ENCODE measurements at regions not wholly inside any gene's neighbourhood (a gene's known extent, or its start where the extent isn't known, plus 50 kb on each side); places are given as distances from the start of the nearest gene placed in this dataset.
"Not testable (repeated sequence)": the region's sequence is repeated elsewhere in the genome, so short reads cannot be mapped to it uniquely, and the experiment has no call there.

- no peak for DNase-seq (ENCODE audit: low read depth)
- no peak overlapping the region for H3K4me3 ChIP-seq (ENCODE audit: low read depth, low read length)
- TF ChIP-seq POLR2A (IDR thresholded peaks at IDR 0.05; ENCODE audit: extremely low read depth, insufficient read length) = no peak
- TF ChIP-seq MAX (IDR thresholded peaks at IDR 0.05; ENCODE audit: low read depth, low read length) = no peak
- no peak for TF ChIP-seq MYC (IDR thresholded peaks at IDR 0.05; ENCODE audit: low read depth, low read length)
- TF ChIP-seq CTCF (IDR thresholded peaks at IDR 0.05; ENCODE audit: low read depth, low read length) = no peak
Measured at GRCh38 chr4:114442856-114443255, 155.8 kb upstream of the UGT8 start.

- no peak for DNase-seq (ENCODE audit: low read depth)
- no peak for TF ChIP-seq MAX (IDR thresholded peaks at IDR 0.05; ENCODE audit: low read depth, low read length)
- no peak for TF ChIP-seq CTCF (IDR thresholded peaks at IDR 0.05; ENCODE audit: low read depth, low read length)
- no peak for TF ChIP-seq MYC (IDR thresholded peaks at IDR 0.05; ENCODE audit: low read depth, low read length)
- TF ChIP-seq POLR2A (IDR thresholded peaks at IDR 0.05; ENCODE audit: extremely low read depth, insufficient read length) = no peak
- no peak overlapping the region for H3K4me3 ChIP-seq (ENCODE audit: low read depth, low read length)
Measured at GRCh38 chr4:114444211-114444610, 154.4 kb upstream of the UGT8 start.

GRCh38 chr4:114447963-114448516, 150.6 kb upstream of the UGT8 start:
- not testable (repeated sequence) for H3K4me3 ChIP-seq (ENCODE audit: low read depth, low read length); DNase-seq (ENCODE audit: low read depth)

GRCh38 chr4:114458728-114459127, 139.9 kb upstream of the UGT8 start:
- DNase-seq (ENCODE audit: low read depth) = no peak
- no peak for TF ChIP-seq CTCF (IDR thresholded peaks at IDR 0.05; ENCODE audit: low read depth, low read length)
- no peak for TF ChIP-seq POLR2A (IDR thresholded peaks at IDR 0.05; ENCODE audit: extremely low read depth, insufficient read length)

GRCh38 chr4:114464726-114465272, 133.8 kb upstream of the UGT8 start:
- DNase-seq (ENCODE audit: low read depth) = no peak
- TF ChIP-seq MAX (IDR thresholded peaks at IDR 0.05; ENCODE audit: low read depth, low read length) (no peak), MYC (IDR thresholded peaks at IDR 0.05; ENCODE audit: low read depth, low read length) (no peak), CTCF (IDR thresholded peaks at IDR 0.05; ENCODE audit: low read depth, low read length) (no peak), POLR2A (IDR thresholded peaks at IDR 0.05; ENCODE audit: extremely low read depth, insufficient read length) (no peak)
- H3K4me3 ChIP-seq (ENCODE audit: low read depth, low read length) = no peak overlapping the region

More at GRCh38 chr4:114458728-114459127, 139.9 kb upstream of the UGT8 start:
- no peak overlapping the region for H3K4me3 ChIP-seq (ENCODE audit: low read depth, low read length)

GRCh38 chr4:114465766-114466165, 132.8 kb upstream of the UGT8 start:
- no peak overlapping the region for H3K4me3 ChIP-seq (ENCODE audit: low read depth, low read length)
- DNase-seq (ENCODE audit: low read depth) = no peak
- no peak for TF ChIP-seq CTCF (IDR thresholded peaks at IDR 0.05; ENCODE audit: low read depth, low read length)
- TF ChIP-seq MYC (IDR thresholded peaks at IDR 0.05; ENCODE audit: low read depth, low read length) = no peak
- no peak for TF ChIP-seq POLR2A (IDR thresholded peaks at IDR 0.05; ENCODE audit: extremely low read depth, insufficient read length)
- TF ChIP-seq MAX (IDR thresholded peaks at IDR 0.05; ENCODE audit: low read depth, low read length) = no peak
